Panc1 (cell line): ENCODE measurements at regions not wholly inside any gene's neighbourhood (a gene's known extent, or its start where the extent isn't known, plus 50 kb on each side); places are given as distances from the start of the nearest gene placed in this dataset.

Experiments used
- ATAC-seq: fragments of 200-7000 bp; cut with Tn5 transposase; 2 replicates; pipeline ENCODE4 v1.9.1; 2020; ENCODE audit warnings: mild to moderate bottlenecking, moderate library complexity
- BruUV-seq: library from RNA; stranded (reverse); fragments of 400-500 nt; replicated peaks from 2 replicates; lab custom pipeline; 2021; lab: Mats Ljungman, UMichigan
- CTCF ChIA-PET: fragments of 300-600 bp; sonication (Branson Sonifier 250); formaldehyde crosslinking; loops from one replicate; lab custom pipeline; 2022; ENCODE audit warnings: antibody characterized with exemption; lab: Charles Lee
- POLR2A ChIA-PET: fragments of 300-600 bp; sonication (Branson Sonifier 250); formaldehyde crosslinking; loops from one replicate; lab custom pipeline; 2022; ENCODE audit warnings: antibody characterized with exemption; lab: Charles Lee
- DNase-seq: peaks from one replicate; pipeline ENCODE4 v3.0.0-alpha.2; 2010; ENCODE audit warnings: low read depth, low spot score
- H3K27ac ChIP-seq: 2 replicates; pipeline ENCODE4 v1.5.1; 2011; ENCODE audit warnings: mild to moderate bottlenecking, low read length, inconsistent platforms
- H3K27me3 ChIP-seq: fragments of 200-500 bp; sonication (Bioruptor generic); 2 replicates; pipeline ENCODE4 v1.6.0; 2014; ENCODE audit warnings: low read length, inconsistent platforms; ENCODE audit not compliant: control insufficient read depth, insufficient read depth
- H3K36me3 ChIP-seq: fragments of 200-500 bp; sonication (Bioruptor generic); 2 replicates; pipeline ENCODE4 v1.5.1; 2014; ENCODE audit warnings: inconsistent platforms, mild to moderate bottlenecking, low read length, moderate library complexity; ENCODE audit not compliant: control insufficient read depth, insufficient read depth
- H3K4me1 ChIP-seq: 2 replicates; pipeline ENCODE4 v1.5.1; 2011; ENCODE audit warnings: inconsistent platforms, mild to moderate bottlenecking, low read length, moderate library complexity; ENCODE audit not compliant: control insufficient read depth, insufficient read depth
- H3K4me3 ChIP-seq, 2 experiments: 2 replicates each; pipeline ENCODE4 v1.5.1; 2011 to 2012; ENCODE audit warnings: low read depth in 2 of 2, low read length in 2 of 2, mild to moderate bottlenecking in 2 of 2, inconsistent platforms in 1 of 2, moderate library complexity in 1 of 2
- H3K9me3 ChIP-seq: fragments of 200-500 bp; sonication (Bioruptor generic); 2 replicates; pipeline ENCODE4 v1.5.1; 2014; ENCODE audit warnings: low read depth, mild to moderate bottlenecking, inconsistent platforms, low read length, moderate library complexity; ENCODE audit not compliant: control insufficient read depth, insufficient read depth
- POLR2AphosphoS5 ChIP-seq: IDR thresholded peaks from 2 replicates; pipeline ENCODE4 v1.6.1; 2012; ENCODE audit warnings: mild to moderate bottlenecking, low read depth, low read length, moderate library complexity
- SIN3A ChIP-seq: IDR thresholded peaks from 2 replicates; pipeline ENCODE4 v1.6.1; 2012; ENCODE audit warnings: low read depth, mild to moderate bottlenecking, low read length, moderate library complexity, borderline replicate concordance; ENCODE audit not compliant: insufficient read depth
- TCF7L2 ChIP-seq: IDR thresholded peaks from 2 replicates; pipeline ENCODE4 v1.6.1; 2011; ENCODE audit warnings: mild to moderate bottlenecking, low read depth, low read length, inconsistent platforms
- in situ Hi-C: cut with HindIII; loops from 2 replicates; pipeline ENCODE4 v1.10.0; 2016; ENCODE audit warnings: low sequenced_read_pairs, low pct_unique_long_range_greater_than_20kb
- intact Hi-C: fragments of 100-400 bp; cut with micrococcal nuclease; formaldehyde crosslinking; loops from one replicate; pipeline ENCODE4 v1.10.0; 2022; ENCODE audit not compliant: unreplicated experiment
- TF ChIP-seq, protein P1 (sequence below): fragments of 450-650 bp; IDR thresholded peaks from 2 replicates; pipeline ENCODE4 v1.5.1; 2017; ENCODE audit warnings: mild to moderate bottlenecking
- TF ChIP-seq, protein P2 (sequence below), 2 experiments: IDR thresholded peaks; 2 replicates each; pipeline ENCODE4 v1.6.1; 2011 to 2012; ENCODE audit warnings: low read depth in 2 of 2, control low read depth in 1 of 2, low read length in 1 of 2, mild to moderate bottlenecking in 1 of 2, moderate library complexity in 1 of 2; ENCODE audit not compliant: insufficient read depth in 1 of 2

DNA sequence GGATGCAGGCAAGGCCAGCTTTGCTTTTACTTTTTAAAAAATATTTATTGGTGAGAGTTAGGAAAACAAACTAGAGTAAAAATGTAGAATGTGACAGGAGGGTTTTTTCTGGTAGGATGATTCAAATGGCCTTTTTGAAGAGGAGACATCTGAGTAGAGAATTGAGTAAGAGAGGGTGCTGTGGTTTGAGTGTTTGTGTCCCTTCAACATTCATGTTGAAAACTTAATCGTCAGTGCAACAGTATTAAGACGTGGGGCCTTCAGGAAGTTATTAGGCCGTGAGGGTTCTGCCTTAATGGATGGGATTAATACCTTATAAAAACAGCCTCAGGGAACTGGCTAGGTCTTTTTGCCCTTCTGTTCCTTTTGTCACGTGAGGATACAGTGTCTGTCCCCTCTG lies 288.8 kb upstream of the C11orf87 start:
- no peak for ATAC-seq

DNA sequence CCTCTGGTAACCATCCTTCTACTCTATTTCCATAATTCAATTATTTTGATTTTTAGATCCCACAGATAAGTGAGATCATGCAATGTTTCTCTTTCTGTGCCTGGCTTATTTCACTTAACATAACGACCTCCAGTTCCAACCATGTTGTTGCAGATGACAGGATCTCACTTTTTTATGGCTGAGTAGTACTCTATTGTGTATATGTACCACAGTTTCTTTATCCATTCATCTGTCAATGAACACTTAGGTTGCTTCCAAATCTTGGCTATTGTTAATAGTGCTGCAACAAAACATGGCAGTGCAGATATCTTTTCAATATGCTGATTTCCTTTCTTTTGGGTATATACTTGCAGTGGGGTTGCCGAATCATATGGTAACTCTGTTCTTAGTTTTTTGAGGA lies 286.4 kb upstream of the C11orf87 start:
- no peak for DNase-seq
- no TSS peak for BruUV-seq
- CTCF ChIA-PET: no interaction called here

More for the DNA sequence above, 288.8 kb upstream of the C11orf87 start:
- TF ChIP-seq, protein P1, sequence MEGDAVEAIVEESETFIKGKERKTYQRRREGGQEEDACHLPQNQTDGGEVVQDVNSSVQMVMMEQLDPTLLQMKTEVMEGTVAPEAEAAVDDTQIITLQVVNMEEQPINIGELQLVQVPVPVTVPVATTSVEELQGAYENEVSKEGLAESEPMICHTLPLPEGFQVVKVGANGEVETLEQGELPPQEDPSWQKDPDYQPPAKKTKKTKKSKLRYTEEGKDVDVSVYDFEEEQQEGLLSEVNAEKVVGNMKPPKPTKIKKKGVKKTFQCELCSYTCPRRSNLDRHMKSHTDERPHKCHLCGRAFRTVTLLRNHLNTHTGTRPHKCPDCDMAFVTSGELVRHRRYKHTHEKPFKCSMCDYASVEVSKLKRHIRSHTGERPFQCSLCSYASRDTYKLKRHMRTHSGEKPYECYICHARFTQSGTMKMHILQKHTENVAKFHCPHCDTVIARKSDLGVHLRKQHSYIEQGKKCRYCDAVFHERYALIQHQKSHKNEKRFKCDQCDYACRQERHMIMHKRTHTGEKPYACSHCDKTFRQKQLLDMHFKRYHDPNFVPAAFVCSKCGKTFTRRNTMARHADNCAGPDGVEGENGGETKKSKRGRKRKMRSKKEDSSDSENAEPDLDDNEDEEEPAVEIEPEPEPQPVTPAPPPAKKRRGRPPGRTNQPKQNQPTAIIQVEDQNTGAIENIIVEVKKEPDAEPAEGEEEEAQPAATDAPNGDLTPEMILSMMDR: no peak
- no peak for TF ChIP-seq SIN3A
- no peak for DNase-seq
- ChIA-PET POLR2A (no interaction called here), CTCF (no interaction called here)
- Histone ChIP-seq H3K4me3 (no peak overlapping the region), H3K9me3 (no peaks in the 10 kb centered on the region), H3K4me1 (no peaks in the 10 kb centered on the region), H3K27ac (no peak overlapping the region), H3K36me3 (no peaks in the 10 kb centered on the region), H3K27me3 (no peaks in the 10 kb centered on the region)
- in situ Hi-C loops: no loop called here
- intact Hi-C loops: no loop called here
- BruUV-seq: no TSS peak

DNA sequence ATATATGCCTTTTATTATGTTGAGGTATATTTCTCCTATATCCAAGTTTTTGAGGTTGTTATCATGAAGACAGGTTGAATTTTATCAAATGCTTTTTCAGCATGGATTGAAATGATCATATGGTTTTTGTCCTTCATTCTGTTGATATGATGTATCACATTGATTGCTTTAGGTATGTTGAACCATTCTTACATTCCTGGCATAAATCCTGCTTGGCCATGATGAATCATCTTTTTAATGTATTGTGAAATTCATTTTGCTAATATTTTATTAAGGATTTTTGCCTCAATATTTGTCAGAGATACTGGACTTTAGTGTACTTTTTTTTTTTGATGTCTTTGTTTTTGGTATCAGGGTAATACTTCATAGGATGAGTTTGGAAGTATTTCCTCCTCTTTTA lies 283.8 kb upstream of the C11orf87 start:
- no TSS peak for BruUV-seq
- ATAC-seq: no peak
- no peak for DNase-seq
- Histone ChIP-seq H3K9me3 (no peaks in the 10 kb centered on the region), H3K27me3 (no peaks in the 10 kb centered on the region), H3K27ac (no peak overlapping the region), H3K36me3 (no peaks in the 10 kb centered on the region), H3K4me1 (no peaks in the 10 kb centered on the region), H3K4me3 (no peak overlapping the region)
- ChIA-PET POLR2A (no interaction called here), CTCF (no interaction called here)
- in situ Hi-C loops: no loop called here
- TF ChIP-seq TCF7L2 (no peak), POLR2AphosphoS5 (no peak), SIN3A (no peak)
- TF ChIP-seq, protein P2, sequence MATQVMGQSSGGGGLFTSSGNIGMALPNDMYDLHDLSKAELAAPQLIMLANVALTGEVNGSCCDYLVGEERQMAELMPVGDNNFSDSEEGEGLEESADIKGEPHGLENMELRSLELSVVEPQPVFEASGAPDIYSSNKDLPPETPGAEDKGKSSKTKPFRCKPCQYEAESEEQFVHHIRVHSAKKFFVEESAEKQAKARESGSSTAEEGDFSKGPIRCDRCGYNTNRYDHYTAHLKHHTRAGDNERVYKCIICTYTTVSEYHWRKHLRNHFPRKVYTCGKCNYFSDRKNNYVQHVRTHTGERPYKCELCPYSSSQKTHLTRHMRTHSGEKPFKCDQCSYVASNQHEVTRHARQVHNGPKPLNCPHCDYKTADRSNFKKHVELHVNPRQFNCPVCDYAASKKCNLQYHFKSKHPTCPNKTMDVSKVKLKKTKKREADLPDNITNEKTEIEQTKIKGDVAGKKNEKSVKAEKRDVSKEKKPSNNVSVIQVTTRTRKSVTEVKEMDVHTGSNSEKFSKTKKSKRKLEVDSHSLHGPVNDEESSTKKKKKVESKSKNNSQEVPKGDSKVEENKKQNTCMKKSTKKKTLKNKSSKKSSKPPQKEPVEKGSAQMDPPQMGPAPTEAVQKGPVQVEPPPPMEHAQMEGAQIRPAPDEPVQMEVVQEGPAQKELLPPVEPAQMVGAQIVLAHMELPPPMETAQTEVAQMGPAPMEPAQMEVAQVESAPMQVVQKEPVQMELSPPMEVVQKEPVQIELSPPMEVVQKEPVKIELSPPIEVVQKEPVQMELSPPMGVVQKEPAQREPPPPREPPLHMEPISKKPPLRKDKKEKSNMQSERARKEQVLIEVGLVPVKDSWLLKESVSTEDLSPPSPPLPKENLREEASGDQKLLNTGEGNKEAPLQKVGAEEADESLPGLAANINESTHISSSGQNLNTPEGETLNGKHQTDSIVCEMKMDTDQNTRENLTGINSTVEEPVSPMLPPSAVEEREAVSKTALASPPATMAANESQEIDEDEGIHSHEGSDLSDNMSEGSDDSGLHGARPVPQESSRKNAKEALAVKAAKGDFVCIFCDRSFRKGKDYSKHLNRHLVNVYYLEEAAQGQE (IDR thresholded peaks at IDR 0.05; ENCODE audit: insufficient read depth in 1 of 2, low read depth in 2 of 2, low read length in 1 of 2): no peak
- TF ChIP-seq, protein P1: no peak
- intact Hi-C loops: no loop called here

More for the DNA sequence above, 286.4 kb upstream of the C11orf87 start:
- no peak for ATAC-seq
- Histone ChIP-seq H3K27me3 (no peaks in the 10 kb centered on the region), H3K4me3 (no peak overlapping the region), H3K9me3 (no peaks in the 10 kb centered on the region), H3K4me1 (no peaks in the 10 kb centered on the region), H3K36me3 (no peaks in the 10 kb centered on the region), H3K27ac (no peak overlapping the region)
- POLR2A ChIA-PET: no interaction called here
- TF ChIP-seq SIN3A (no peak), POLR2AphosphoS5 (no peak), TCF7L2 (no peak)
- TF ChIP-seq, protein P2 (IDR thresholded peaks at IDR 0.05; ENCODE audit: insufficient read depth in 1 of 2, low read depth in 2 of 2, low read length in 1 of 2): no peak
- in situ Hi-C loops: no loop called here
- intact Hi-C loops: no loop called here
